IMR-90 (cell line): ENCODE measurements at regions not wholly inside any gene's neighbourhood (a gene's known extent, or its start where the extent isn't known, plus 50 kb on each side); places are given as distances from the start of the nearest gene placed in this dataset.
A peak's percentile ranks its signal among the peaks of the same experiment; 100 is the strongest.

Source experiments
- ATAC-seq: fragments of 200-7000 bp; cut with Tn5 transposase; 2 replicates; pipeline ENCODE4 v1.9.1; 2020; ENCODE audit warnings: low read depth, mild to moderate bottlenecking, moderate library complexity
- BruUV-seq: library from RNA; stranded (reverse); fragments of 400-500 nt; replicated peaks from 2 replicates; lab custom pipeline; 2021; lab: Mats Ljungman, UMichigan
- CTCF ChIA-PET: fragments of 300-600 bp; formaldehyde crosslinking; extraction: SDS; loops from one replicate; lab custom pipeline; 2021; ENCODE audit warnings: antibody characterized with exemption; lab: Yijun Ruan, JAX
- POLR2A ChIA-PET: fragments of 300-600 bp; sonication (Branson Sonifier 250); formaldehyde crosslinking; loops from one replicate; lab custom pipeline; 2022; ENCODE audit warnings: antibody characterized with exemption; ENCODE audit not compliant: unreplicated experiment; lab: Charles Lee
- DNase-seq: peaks from one replicate; pipeline ENCODE4 v3.0.0; 2013
- H2AFZ ChIP-seq: replicated peaks from 2 replicates; pipeline ENCODE3; 2013; ENCODE audit warnings: low read length, mild to moderate bottlenecking; ENCODE audit not compliant: poor library complexity
- H2AK5ac ChIP-seq: 2 replicates; pipeline ENCODE4 v1.6.1; 2013; ENCODE audit warnings: low read depth, low read length, inconsistent platforms
- H2AK9ac ChIP-seq: replicated peaks from 2 replicates; pipeline ENCODE3; 2013; ENCODE audit warnings: mild to moderate bottlenecking, low read depth, low read length, moderate library complexity; ENCODE audit not compliant: poor library complexity
- H2BK120ac ChIP-seq: 2 replicates; pipeline ENCODE4 v1.6.1; 2013; ENCODE audit warnings: low read depth, low read length, inconsistent platforms
- H2BK15ac ChIP-seq: 3 replicates; pipeline ENCODE4 v1.6.1; 2013; ENCODE audit warnings: low read depth, low read length, inconsistent platforms
- H2BK20ac ChIP-seq: 2 replicates; pipeline ENCODE4 v1.6.1; 2013; ENCODE audit warnings: low read depth, mild to moderate bottlenecking, inconsistent platforms, low read length, moderate library complexity
- H2BK5ac ChIP-seq: 2 replicates; pipeline ENCODE4 v1.6.1; 2013; ENCODE audit warnings: mild to moderate bottlenecking, low read depth, low read length, inconsistent platforms; ENCODE audit not compliant: poor library complexity, severe bottlenecking
- H3K14ac ChIP-seq: replicated peaks from 2 replicates; pipeline ENCODE4 v1.6.1; 2013; ENCODE audit warnings: low read depth, low read length, inconsistent platforms
- H3K18ac ChIP-seq: 2 replicates; pipeline ENCODE4 v1.6.1; 2013; ENCODE audit warnings: low read depth, low read length, control low read depth
- H3K23ac ChIP-seq: 2 replicates; pipeline ENCODE4 v1.6.1; 2013; ENCODE audit warnings: low read depth, low read length, inconsistent platforms
- H3K27ac ChIP-seq: 2 replicates; pipeline ENCODE4 v1.5.1; 2013; ENCODE audit warnings: mild to moderate bottlenecking, control low read depth, low read length; ENCODE audit not compliant: insufficient read depth
- H3K27me3 ChIP-seq: 2 replicates; pipeline ENCODE4 v1.6.1; 2013; ENCODE audit warnings: low read length; ENCODE audit not compliant: control insufficient read depth, insufficient read depth
- H3K36me3 ChIP-seq: 2 replicates; pipeline ENCODE4 v1.6.1; 2013; ENCODE audit warnings: low read length, mixed read lengths; ENCODE audit not compliant: control insufficient read depth, insufficient read depth
- H3K4ac ChIP-seq: 2 replicates; pipeline ENCODE4 v1.6.1; 2013; ENCODE audit warnings: low read depth, low read length, inconsistent platforms
- H3K4me1 ChIP-seq: 2 replicates; pipeline ENCODE4 v1.6.1; 2013; ENCODE audit warnings: low read length, mixed read lengths; ENCODE audit not compliant: control insufficient read depth, insufficient read depth
- H3K4me2 ChIP-seq: 2 replicates; pipeline ENCODE4 v1.6.1; 2013; ENCODE audit warnings: low read depth, mild to moderate bottlenecking, control low read depth, low read length, moderate library complexity
- H3K4me3 ChIP-seq: 2 replicates; pipeline ENCODE4 v1.5.1; 2013; ENCODE audit warnings: low read depth, mild to moderate bottlenecking, control low read depth, low read length, moderate library complexity; ENCODE audit not compliant: insufficient read depth
- H3K56ac ChIP-seq: 2 replicates; pipeline ENCODE4 v1.6.1; 2013; ENCODE audit warnings: low read length, inconsistent platforms; ENCODE audit not compliant: insufficient read depth; ENCODE audit errors: extremely low read depth
- H3K79me1 ChIP-seq, 2 experiments: 2 replicates each; pipeline ENCODE4 v1.6.1; 2013; ENCODE audit warnings: low read length in 2 of 2, inconsistent platforms in 1 of 2, low read depth in 1 of 2
- H3K9ac ChIP-seq: 2 replicates; pipeline ENCODE4 v1.6.1; 2013; ENCODE audit warnings: low read depth, low read length, control low read depth
- H3K9me1 ChIP-seq: 2 replicates; pipeline ENCODE4 v1.6.1; 2013; ENCODE audit warnings: low read length, inconsistent platforms; ENCODE audit not compliant: insufficient read depth
- H3K9me3 ChIP-seq: 2 replicates; pipeline ENCODE4 v1.6.1; 2013; ENCODE audit warnings: low read length; ENCODE audit not compliant: control insufficient read depth, insufficient read depth
- H4K20me1 ChIP-seq: 2 replicates; pipeline ENCODE4 v1.6.1; 2013; ENCODE audit warnings: low read length, inconsistent platforms; ENCODE audit not compliant: insufficient read depth
- H4K5ac ChIP-seq: 2 replicates; pipeline ENCODE4 v1.6.1; 2013; ENCODE audit warnings: mild to moderate bottlenecking, low read depth, low read length, control low read depth
- H4K8ac ChIP-seq, 2 experiments: 2 replicates each; pipeline ENCODE4 v1.6.1; 2013; ENCODE audit warnings: low read depth in 2 of 2, low read length in 2 of 2, control low read depth in 1 of 2, inconsistent platforms in 1 of 2
- H4K91ac ChIP-seq: 2 replicates; pipeline ENCODE4 v1.6.1; 2013; ENCODE audit warnings: low read depth, low read length, inconsistent platforms; ENCODE audit not compliant: insufficient read depth
- MAFK ChIP-seq: IDR thresholded peaks from 2 replicates; pipeline ENCODE4 v1.6.1; 2012; ENCODE audit warnings: low read depth, low read length, improper control_type of control experiment
- RAD21 ChIP-seq: IDR thresholded peaks from 2 replicates; pipeline ENCODE4 v1.6.1; 2012; ENCODE audit warnings: low read length, improper control_type of control experiment
- WGBS, 2 experiments: methylation state at CpG; one replicate each; pipeline versions ENCODE4 v1.1.5 to v1.1.7; 2013; ENCODE audit warnings: missing lambda C conversion rate in 2 of 2; ENCODE audit not compliant: insufficient read length in 1 of 2; ENCODE audit errors: extremely low coverage in 2 of 2; 5-methylcytosine and 5-hydroxymethylcytosine counted together
- dilution Hi-C: fragments of 300-500 bp; cut with HindIII; formaldehyde crosslinking; loops from one replicate; pipeline ENCODE4 v1.14.3; 2018; ENCODE audit warnings: low sequenced_read_pairs; ENCODE audit not compliant: unreplicated experiment
- in situ Hi-C: fragments of 300-500 bp; cut with MboI; formaldehyde crosslinking; loops from 3 replicates; pipeline ENCODE4 v1.14.3; 2019; ENCODE audit warnings: low sequenced_read_pairs, inconsistent platforms, mixed read lengths
- intact Hi-C: fragments of 100-400 bp; cut with micrococcal nuclease; formaldehyde crosslinking; loops from 2 replicates; pipeline ENCODE4 v1.10.0; 2022

GRCh38 chr16:26731729-26732128, 335.0 kb upstream of the C16orf82 start:
- in situ Hi-C loops: no loop called here
- POLR2A ChIA-PET: no interaction called here
- no TSS peak for BruUV-seq

More at GRCh38 chr16:26731729-26732128, 335.0 kb upstream of the C16orf82 start:
- no peak overlapping the region for H4K91ac ChIP-seq
- H4K20me1 ChIP-seq: no peaks in the 10 kb centered on the region
- no peaks in the 10 kb centered on the region for H3K9me1 ChIP-seq
- H3K9me3 ChIP-seq: no peaks in the 10 kb centered on the region; the same call in 1 of the 2 replicates
- H2BK20ac ChIP-seq: no peak overlapping the region
- no peak overlapping the region for H3K56ac ChIP-seq
- H3K36me3 ChIP-seq: no peaks in the 10 kb centered on the region
- H3K9ac ChIP-seq: no peak overlapping the region
- CTCF ChIA-PET: no interaction called here
- H2BK15ac ChIP-seq: no peak overlapping the region
- H3K18ac ChIP-seq: no peak overlapping the region
- no peak overlapping the region for H2BK5ac ChIP-seq
- H3K14ac ChIP-seq: no peak overlapping the region
- no peak overlapping the region for H3K4ac ChIP-seq
- dilution Hi-C loops: no loop called here
- H3K27me3 ChIP-seq: no peaks in the 10 kb centered on the region
- TF ChIP-seq RAD21 (no peak), MAFK (peak; percentile 70)
- H3K79me1 ChIP-seq: no peaks in the 10 kb centered on the region
- H3K27ac ChIP-seq: no peak overlapping the region
- WGBS, 2 experiments: no CpG with 5 or more reads among the region's 4 CpGs
- H3K4me2 ChIP-seq: no peak overlapping the region
- intact Hi-C loops: no loop called here
- no peak overlapping the region for H2BK120ac ChIP-seq
- no peak overlapping the region for H2AFZ ChIP-seq
- no peak overlapping the region for H2AK9ac ChIP-seq
- no peak overlapping the region for H4K8ac ChIP-seq
- no peak overlapping the region for H3K23ac ChIP-seq
- no peak overlapping the region for H3K4me3 ChIP-seq
- H4K5ac ChIP-seq: no peak overlapping the region
- ATAC-seq (no peak), DNase-seq (no peak)
- H2AK5ac ChIP-seq: no peak overlapping the region
- no peaks in the 10 kb centered on the region for H3K4me1 ChIP-seq
